GM21423 (cell line): ENCODE measurements at regions not wholly inside any gene's neighbourhood (a gene's known extent, or its start where the extent isn't known, plus 50 kb on each side); places are given as distances from the start of the nearest gene placed in this dataset.
"Not testable (repeated sequence)": the region's sequence is repeated elsewhere in the genome, so short reads cannot be mapped to it uniquely, and the experiment has no call there.

Experiments
- ATAC-seq: cut with Tn5 transposase; IDR thresholded peaks from one replicate; pipeline ENCODE4 v1.9.1; 2021; ENCODE audit warnings: mild to moderate bottlenecking, moderate library complexity; ENCODE audit not compliant: unreplicated experiment

GRCh38 chr13:103607995-103608394 is 541.8 kb upstream of the SLC10A2 start:
- ATAC-seq, result peak; percentile 95

- no peak for ATAC-seq
Measured at GRCh38 chr13:103605546-103606326, 539.5 kb upstream of the SLC10A2 start.

DNA sequence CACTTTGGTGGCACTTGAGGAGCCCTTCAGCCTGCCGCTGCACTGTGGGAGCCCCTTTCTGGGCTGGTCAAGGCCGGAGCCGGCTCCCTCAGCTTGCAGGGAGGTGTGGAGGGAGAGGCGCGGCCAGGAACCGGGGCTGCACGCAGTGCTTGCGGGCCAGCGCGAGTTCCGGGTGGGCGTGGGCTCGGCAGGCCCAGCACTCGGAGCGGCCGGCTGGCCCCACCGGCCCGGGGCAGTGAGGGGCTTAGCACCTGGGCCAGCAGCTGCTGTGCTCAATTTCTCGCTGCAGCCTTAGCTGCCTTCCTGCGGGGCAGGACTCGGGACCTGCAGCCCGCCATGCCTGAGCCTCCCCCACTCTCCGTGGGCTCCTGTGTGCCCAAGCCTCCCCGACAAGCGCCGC is 533.7 kb upstream of the SLC10A2 start:
- ATAC-seq, result not testable (repeated sequence)

- no peak for ATAC-seq
Measured at GRCh38 chr13:103598671-103599070, 532.5 kb upstream of the SLC10A2 start.

- no peak for ATAC-seq
Measured at GRCh38 chr13:103573446-103573845, 507.2 kb upstream of the SLC10A2 start.

DNA sequence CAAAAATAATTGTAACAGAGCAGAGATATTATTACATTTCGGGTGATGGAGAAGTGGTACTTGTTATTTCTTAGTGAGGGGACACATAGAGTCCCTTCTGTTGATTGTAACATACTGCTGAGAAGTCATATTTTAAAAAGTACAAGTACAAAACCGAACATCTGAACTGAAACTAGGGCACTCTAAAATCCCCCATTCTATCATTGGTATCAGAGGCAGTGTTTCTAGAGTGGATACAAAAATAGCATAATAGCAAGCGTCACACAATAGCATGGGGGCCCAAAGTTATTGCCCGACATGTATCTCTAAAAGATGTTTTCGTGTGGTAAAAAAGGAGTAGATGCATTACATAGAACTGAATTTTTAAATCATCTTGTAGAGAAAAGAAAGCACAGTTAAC is 502.1 kb upstream of the SLC10A2 start:
- no peak for ATAC-seq

GRCh38 chr13:103557878-103558277 is 491.7 kb upstream of the SLC10A2 start:
- no peak for ATAC-seq

DNA sequence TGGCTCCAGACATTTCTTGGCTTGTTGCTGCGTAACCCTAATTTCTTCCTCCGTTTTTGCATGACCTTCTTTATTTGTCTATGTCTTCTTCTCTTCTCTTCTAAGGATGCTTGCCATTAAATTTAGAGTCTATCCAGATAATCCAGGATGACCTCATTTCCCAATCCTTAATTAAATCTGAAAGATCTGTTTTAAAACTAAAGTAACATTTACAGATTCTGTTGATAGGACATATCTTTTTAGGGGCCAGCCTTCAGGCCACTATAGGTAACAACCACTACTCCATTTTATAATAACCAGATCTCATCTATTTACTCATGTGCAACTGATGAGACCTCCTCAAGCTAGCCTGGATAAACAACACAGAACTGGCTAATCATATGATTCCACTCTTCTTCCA is 490.5 kb upstream of the SLC10A2 start:
- no peak for ATAC-seq

DNA sequence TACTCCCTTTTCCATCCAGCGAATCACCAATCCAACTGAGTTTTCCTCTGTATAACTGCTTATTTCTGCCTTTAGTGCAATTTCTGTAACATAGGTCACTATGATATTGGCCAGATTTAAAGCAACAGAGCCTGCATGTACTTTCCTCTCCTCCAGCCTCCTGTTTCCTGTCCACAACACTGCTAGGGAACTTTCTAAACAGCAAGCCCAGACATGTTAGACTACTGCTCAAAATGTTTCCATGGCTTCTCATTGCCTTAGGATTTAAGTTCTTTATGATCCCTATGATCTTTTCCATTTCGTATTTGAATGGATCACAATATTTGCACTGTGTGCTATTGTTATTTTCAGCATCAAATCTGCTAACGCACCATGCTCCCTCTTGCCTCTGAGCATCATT is 481.7 kb upstream of the SLC10A2 start:
- ATAC-seq, result no peak

- ATAC-seq, result no peak
Measured at GRCh38 chr13:103546271-103546670, 480.1 kb upstream of the SLC10A2 start.

- no peak for ATAC-seq
Measured at GRCh38 chr13:103542648-103543047, 476.4 kb upstream of the SLC10A2 start.

DNA sequence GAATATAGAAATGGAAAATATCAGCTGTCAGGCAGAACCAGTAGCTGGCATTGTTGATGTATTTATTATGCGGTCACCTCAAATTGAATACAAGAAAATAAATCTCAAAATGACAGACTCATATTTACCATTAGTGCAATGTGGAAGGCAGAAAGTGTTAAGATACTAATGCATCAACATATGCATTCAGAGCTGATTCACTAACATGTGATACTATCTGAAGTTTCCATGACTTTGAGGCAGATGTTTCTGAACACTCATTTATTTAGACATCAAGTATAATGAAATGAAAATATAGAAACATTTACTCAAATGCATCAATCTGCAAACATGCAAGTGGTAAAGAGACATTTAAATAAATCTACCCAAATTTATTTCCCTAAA is 474.2 kb upstream of the SLC10A2 start:
- no peak for ATAC-seq

DNA sequence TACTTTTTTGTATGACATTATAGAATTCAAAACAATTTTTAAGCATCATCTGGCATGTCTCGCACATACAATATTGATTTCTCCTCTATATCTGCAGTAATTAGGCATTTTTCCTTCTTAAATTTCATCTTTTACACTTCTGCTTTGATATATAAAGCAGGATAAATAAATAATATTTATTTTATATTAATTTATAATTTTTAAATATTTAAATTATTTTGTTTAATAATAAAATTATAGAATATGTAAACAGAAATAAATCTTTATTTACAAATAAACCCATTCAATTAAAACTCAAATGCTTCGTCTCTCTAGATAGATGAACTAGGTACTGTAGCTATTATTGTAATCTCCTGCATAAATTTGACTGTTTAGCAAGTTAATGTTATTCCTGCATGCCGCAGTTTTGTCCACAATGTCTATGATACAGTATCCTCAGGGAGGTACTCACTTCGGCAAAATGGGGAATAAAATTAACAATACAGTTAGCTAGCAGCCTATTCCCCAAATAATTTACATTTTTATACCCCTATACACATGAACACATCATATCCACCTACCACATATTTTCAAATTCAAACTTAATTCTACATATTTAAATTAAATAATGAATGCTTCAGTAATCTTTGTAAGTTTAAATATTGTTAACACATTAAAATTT is 473.6 kb upstream of the SLC10A2 start:
- ATAC-seq, result no peak

GRCh38 chr13:103539265-103539664 is 473.0 kb upstream of the SLC10A2 start:
- no peak for ATAC-seq

DNA sequence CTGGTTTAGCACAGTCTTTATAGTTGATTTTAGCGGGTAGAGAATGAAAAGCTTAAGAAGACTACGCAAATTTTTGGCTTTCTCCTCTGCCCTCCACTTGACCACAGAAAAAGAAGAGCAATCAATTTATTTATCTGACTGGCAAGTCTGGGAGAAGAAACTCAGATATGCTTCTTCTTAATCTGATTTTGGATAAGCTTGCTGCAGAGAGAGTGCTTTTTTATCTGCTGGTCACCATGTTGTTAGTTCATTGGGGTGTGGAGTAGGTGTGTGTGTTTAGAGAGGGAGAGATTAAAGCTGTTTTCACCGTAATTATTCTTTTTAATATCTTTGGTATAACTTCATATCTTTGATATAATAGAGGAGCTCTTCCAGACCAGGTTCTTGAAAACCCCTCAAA is 471.4 kb upstream of the SLC10A2 start:
- ATAC-seq, result no peak

- ATAC-seq, result no peak
Measured at GRCh38 chr13:103531278-103531677, 465.1 kb upstream of the SLC10A2 start.

- ATAC-seq, result no peak
Measured at GRCh38 chr13:103528437-103528836, 462.2 kb upstream of the SLC10A2 start.

GRCh38 chr13:103525530-103525929 is 459.3 kb upstream of the SLC10A2 start:
- ATAC-seq, result no peak

- ATAC-seq, result no peak
Measured at GRCh38 chr13:103523858-103524257, 457.6 kb upstream of the SLC10A2 start.

DNA sequence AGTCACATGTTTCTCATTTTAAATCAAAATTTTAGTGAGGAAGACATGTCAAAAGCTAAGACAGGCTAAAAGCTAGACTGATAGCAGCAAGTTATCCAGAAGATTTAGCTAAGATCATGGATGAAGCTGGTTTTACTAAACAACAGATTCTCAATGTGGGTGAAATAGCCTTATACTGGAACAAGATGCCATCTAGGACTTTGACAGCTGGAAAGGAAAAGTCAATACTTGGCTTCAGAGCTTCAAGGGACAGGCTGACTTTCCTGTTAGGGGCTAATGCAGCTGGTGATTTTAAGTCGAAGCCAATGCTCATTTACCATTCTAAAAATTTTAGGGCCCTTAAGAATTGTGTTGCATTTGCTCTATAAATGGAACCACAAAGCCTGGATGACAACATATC is 455.3 kb upstream of the SLC10A2 start:
- no peak for ATAC-seq

- no peak for ATAC-seq
Measured at GRCh38 chr13:103517768-103518102, 451.5 kb upstream of the SLC10A2 start.

- ATAC-seq, result peak; percentile 93
Measured at GRCh38 chr13:103517066-103517767, 451.0 kb upstream of the SLC10A2 start.
